ENCODE measurements at regions not wholly inside any gene's neighbourhood (a gene's known extent, or its start where the extent isn't known, plus 50 kb on each side); places are given as distances from the start of the nearest gene placed in this dataset.
A peak's percentile ranks its signal among the peaks of the same experiment; 100 is the strongest.

- peak; percentile 6 for DNase-seq (ENCODE audit: low read depth)
- H3K4me3 ChIP-seq (replicated peaks; ENCODE audit: low read depth, low read length) = no peak overlapping the region
- no peak for TF ChIP-seq CTCF (IDR thresholded peaks at IDR 0.05; ENCODE audit: low read length, missing control alignments)
These were observed 93.6 kb upstream of the SMAD1 start for GRCh38 chr4:145388043-145388442.

- no peak for TF ChIP-seq CTCF (IDR thresholded peaks at IDR 0.05; ENCODE audit: low read length, missing control alignments)
- no peak overlapping the region for H3K4me3 ChIP-seq (replicated peaks; ENCODE audit: low read depth, low read length)
- no peak for DNase-seq (ENCODE audit: low read depth)
These were observed 94.6 kb upstream of the SMAD1 start for GRCh38 chr4:145387079-145387478.

- H3K4me3 ChIP-seq (replicated peaks; ENCODE audit: low read depth, low read length) = no peak overlapping the region
- DNase-seq (ENCODE audit: low read depth) = no peak
- no peak for TF ChIP-seq CTCF (IDR thresholded peaks at IDR 0.05; ENCODE audit: low read length, missing control alignments)
These were observed 100.5 kb upstream of the SMAD1 start for GRCh38 chr4:145381163-145381562.

GRCh38 chr4:145380123-145380522 is 101.5 kb upstream of the SMAD1 start:
- no peak for DNase-seq (ENCODE audit: low read depth)
- no peak for TF ChIP-seq CTCF (IDR thresholded peaks at IDR 0.05; ENCODE audit: low read length, missing control alignments)

GRCh38 chr4:145375416-145375815 is 106.2 kb upstream of the SMAD1 start:
- no peak for TF ChIP-seq CTCF (IDR thresholded peaks at IDR 0.05; ENCODE audit: low read length, missing control alignments)
- no peak overlapping the region for H3K4me3 ChIP-seq (replicated peaks; ENCODE audit: low read depth, low read length)
- no peak for DNase-seq (ENCODE audit: low read depth)

More at GRCh38 chr4:145380123-145380522, 101.5 kb upstream of the SMAD1 start:
- H3K4me3 ChIP-seq (replicated peaks; ENCODE audit: low read depth, low read length) = no peak overlapping the region

GRCh38 chr4:145352438-145353145 is 129.1 kb upstream of the SMAD1 start:
- no peak for DNase-seq (ENCODE audit: low read depth)
- no peak for TF ChIP-seq CTCF (IDR thresholded peaks at IDR 0.05; ENCODE audit: low read length, missing control alignments)
- H3K4me3 ChIP-seq (replicated peaks; ENCODE audit: low read depth, low read length) = no peak overlapping the region

GRCh38 chr4:145351922-145352321 is 129.7 kb upstream of the SMAD1 start:
- no peak for TF ChIP-seq CTCF (IDR thresholded peaks at IDR 0.05; ENCODE audit: low read length, missing control alignments)
- H3K4me3 ChIP-seq (replicated peaks; ENCODE audit: low read depth, low read length) = no peak overlapping the region
- DNase-seq (ENCODE audit: low read depth) = no peak
